Activated naive CD4-positive, alpha-beta T cell treated with anti-CD3 and anti-CD28 coated beads, Interleukin-2, amount 50 U/mL, for 24 hours (primary cell): ENCODE measurements at regions not wholly inside any gene's neighbourhood (a gene's known extent, or its start where the extent isn't known, plus 50 kb on each side); places are given as distances from the start of the nearest gene placed in this dataset.

ENCODE experiments used
- H3K27ac Mint-ChIP-seq: one replicate; pipeline ENCODE4 v1.8.0; 2021; ENCODE audit warnings: mild to moderate bottlenecking, mixed read lengths
- H3K27me3 Mint-ChIP-seq: one replicate; pipeline ENCODE4 v1.8.0; 2021; ENCODE audit warnings: mixed read lengths
- H3K36me3 Mint-ChIP-seq: one replicate; pipeline ENCODE4 v1.8.0; 2021; ENCODE audit warnings: mixed read lengths
- H3K4me1 Mint-ChIP-seq: one replicate; pipeline ENCODE4 v1.8.0; 2021; ENCODE audit warnings: mixed read lengths
- H3K4me3 Mint-ChIP-seq: one replicate; pipeline ENCODE4 v1.8.0; 2021; ENCODE audit warnings: mild to moderate bottlenecking, mixed read lengths
- H3K9me3 Mint-ChIP-seq: one replicate; pipeline ENCODE4 v1.8.0; 2021; ENCODE audit warnings: mixed read lengths

DNA sequence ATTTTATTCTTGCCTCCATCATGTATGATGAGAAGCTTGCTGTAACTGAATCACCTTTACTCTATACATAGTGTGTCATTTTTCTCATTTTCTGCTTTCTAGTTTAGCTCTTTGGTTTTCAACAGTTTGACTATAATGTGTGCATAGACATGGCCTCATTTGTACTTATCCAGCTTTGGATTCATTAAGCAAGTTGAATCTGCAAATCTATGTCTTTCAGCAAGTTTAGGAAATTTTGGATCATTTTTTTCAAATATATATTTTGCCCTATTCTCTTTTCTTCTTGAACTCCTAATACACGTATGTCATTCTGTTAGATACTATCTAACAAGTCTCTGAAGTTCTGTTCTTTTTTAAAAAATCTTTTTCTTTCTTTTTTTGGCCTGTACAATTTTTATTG, 57.8 kb downstream of the PRLHR start:
- Mint-ChIP-seq H3K4me3 (no peak overlapping the region), H3K27me3 (peaks cover 10% of the 10 kb centered on the region), H3K9me3 (no peaks in the 10 kb centered on the region), H3K27ac (no peak overlapping the region), H3K36me3 (no peaks in the 10 kb centered on the region), H3K4me1 (no peaks in the 10 kb centered on the region)

DNA sequence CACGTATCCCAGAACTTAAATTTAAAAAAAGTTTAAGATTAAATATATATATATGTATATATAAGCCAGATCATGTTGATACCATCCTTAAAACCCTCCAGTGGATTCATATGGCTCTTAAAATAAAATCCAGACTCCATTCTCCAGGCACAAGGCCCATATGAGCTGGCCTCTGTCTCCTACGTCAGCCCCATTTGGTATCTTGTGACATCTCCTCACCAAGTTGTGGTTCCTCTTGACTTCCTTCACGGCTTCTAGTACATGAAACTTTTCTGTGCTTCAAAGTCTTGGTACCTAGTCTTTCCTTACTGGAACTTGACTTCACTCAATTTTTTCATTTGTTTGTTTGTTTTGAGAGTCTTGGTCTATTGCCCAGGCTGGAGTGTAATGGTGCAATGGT, 61.3 kb downstream of the PRLHR start:
- Mint-ChIP-seq H3K36me3 (no peaks in the 10 kb centered on the region), H3K4me1 (no peaks in the 10 kb centered on the region), H3K27me3 (peaks cover 4% of the 10 kb centered on the region), H3K4me3 (no peak overlapping the region), H3K27ac (no peak overlapping the region), H3K9me3 (no peaks in the 10 kb centered on the region)

DNA sequence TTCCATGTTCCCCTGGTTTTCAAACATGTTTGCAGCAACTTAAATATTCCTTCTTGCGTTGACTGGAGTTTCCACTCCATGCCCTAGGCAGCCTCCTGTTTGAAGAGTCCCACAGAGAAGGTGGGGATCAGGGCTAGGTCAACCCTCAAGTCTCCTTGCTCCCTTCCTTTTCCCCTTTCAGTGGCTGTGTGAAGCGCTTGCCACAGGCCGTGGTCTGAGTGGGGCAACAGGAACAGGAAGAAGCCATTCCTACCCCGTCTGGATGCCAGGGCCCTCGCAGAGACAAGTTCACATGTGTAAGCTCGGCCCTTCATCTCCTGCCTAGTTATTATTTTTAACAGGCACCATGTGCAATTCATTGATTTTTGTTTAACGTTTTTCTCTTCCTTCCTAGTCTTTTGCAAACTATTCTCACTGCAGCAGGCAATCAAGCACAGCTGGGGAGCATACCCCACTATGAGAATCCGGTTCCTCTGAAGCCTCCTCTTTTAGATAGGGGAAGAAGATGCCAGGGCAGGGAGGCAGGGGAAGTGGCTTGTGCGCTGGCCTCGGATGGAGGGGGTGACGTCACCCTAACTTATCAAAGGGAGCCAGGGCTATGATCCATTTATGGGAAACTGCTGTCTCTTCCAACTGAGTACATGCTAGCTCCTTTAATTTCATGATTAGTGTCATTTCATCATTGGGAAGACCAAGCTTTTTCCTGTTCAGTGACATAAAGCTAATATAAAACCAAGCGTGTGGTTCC, 64.2 kb downstream of the PRLHR start:
- no peaks in the 10 kb centered on the region for H3K9me3 Mint-ChIP-seq
- no peak overlapping the region for H3K4me3 Mint-ChIP-seq
- H3K4me1 Mint-ChIP-seq: no peaks in the 10 kb centered on the region
- H3K27ac Mint-ChIP-seq: no peak overlapping the region
- H3K36me3 Mint-ChIP-seq: no peaks in the 10 kb centered on the region
- H3K27me3 Mint-ChIP-seq: peaks cover 3% of the 10 kb centered on the region

DNA sequence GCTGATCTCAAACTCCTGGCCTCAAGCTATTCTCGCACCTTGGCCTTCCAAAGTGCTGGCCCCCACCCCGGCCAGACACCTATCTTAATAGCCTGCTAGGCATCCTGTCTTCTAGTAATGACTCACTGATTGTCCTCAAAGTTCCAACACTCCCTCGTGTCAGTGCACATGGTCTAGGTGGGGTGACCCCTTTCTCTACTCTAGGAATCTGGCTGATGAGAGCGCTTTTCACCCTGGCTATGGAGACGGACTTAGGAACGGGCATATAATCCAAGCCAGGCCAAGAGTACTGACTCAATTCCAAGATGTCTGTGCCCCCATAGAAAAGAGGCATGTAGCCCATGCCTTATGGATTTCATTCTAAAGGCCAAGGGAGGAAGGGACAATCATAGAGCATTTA, 67.0 kb downstream of the PRLHR start:
- no peaks in the 10 kb centered on the region for H3K9me3 Mint-ChIP-seq
- no peaks in the 10 kb centered on the region for H3K36me3 Mint-ChIP-seq
- peaks cover 4% of the 10 kb centered on the region for H3K27me3 Mint-ChIP-seq
- no peak overlapping the region for H3K4me3 Mint-ChIP-seq
- no peak overlapping the region for H3K27ac Mint-ChIP-seq
- no peaks in the 10 kb centered on the region for H3K4me1 Mint-ChIP-seq

DNA sequence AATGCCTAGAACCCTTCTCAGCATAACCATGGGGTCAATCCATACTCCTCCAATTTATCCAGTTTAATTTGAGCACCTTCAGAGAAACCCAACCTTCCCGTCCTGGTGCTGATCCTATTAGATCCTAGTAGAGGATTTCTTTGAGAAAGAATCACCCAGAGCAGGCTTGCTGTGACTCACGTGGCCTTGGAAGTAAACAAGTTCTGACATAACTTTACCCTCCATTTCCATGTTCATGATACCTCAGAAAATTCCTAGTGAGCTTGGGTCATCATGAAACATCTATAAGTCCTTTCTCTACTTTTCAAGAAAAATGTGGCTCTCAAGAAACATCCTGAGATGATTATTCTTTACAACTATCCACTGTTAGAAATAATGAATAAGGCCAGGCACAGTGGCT, 71.7 kb downstream of the PRLHR start:
- Mint-ChIP-seq H3K27me3 (peaks cover 14% of the 10 kb centered on the region), H3K4me1 (no peaks in the 10 kb centered on the region), H3K27ac (no peak overlapping the region), H3K36me3 (no peaks in the 10 kb centered on the region), H3K9me3 (no peaks in the 10 kb centered on the region), H3K4me3 (no peak overlapping the region)

DNA sequence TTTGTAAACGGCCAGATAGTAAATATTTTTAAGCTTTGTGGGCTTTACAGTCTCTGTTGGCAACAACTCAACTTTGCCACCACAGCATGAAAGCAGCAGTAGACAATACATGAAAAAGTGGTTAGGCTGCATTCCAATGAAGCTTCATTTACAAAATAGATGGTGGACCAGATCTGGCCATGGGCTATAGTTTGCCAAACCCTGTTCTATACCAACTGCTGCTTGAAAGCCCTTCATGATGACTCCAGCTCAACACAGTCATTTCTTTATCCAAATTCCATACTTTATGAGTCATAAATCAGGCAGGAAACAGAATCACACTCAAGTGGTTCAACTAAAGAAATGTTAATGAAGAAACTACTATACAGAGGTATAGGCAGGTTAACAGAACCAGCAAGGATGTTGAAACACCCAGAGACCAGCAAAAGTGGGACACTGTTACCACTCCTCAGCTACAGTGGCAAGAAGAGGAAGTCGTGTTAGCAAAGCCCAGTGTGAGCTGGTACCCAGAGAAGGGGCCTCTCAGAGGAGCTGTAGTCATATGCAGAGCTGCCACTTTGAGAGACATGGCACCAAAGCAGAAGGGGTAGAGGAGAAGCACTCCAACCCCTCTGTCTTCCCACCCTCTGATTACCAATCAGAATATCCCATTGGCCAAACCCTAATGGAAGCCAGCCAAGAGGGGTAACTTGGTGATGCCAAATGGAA, 72.5 kb downstream of the PRLHR start:
- peaks cover 18% of the 10 kb centered on the region for H3K27me3 Mint-ChIP-seq
- no peaks in the 10 kb centered on the region for H3K9me3 Mint-ChIP-seq
- H3K36me3 Mint-ChIP-seq: no peaks in the 10 kb centered on the region
- H3K27ac Mint-ChIP-seq: no peak overlapping the region
- H3K4me3 Mint-ChIP-seq: no peak overlapping the region
- no peaks in the 10 kb centered on the region for H3K4me1 Mint-ChIP-seq

DNA sequence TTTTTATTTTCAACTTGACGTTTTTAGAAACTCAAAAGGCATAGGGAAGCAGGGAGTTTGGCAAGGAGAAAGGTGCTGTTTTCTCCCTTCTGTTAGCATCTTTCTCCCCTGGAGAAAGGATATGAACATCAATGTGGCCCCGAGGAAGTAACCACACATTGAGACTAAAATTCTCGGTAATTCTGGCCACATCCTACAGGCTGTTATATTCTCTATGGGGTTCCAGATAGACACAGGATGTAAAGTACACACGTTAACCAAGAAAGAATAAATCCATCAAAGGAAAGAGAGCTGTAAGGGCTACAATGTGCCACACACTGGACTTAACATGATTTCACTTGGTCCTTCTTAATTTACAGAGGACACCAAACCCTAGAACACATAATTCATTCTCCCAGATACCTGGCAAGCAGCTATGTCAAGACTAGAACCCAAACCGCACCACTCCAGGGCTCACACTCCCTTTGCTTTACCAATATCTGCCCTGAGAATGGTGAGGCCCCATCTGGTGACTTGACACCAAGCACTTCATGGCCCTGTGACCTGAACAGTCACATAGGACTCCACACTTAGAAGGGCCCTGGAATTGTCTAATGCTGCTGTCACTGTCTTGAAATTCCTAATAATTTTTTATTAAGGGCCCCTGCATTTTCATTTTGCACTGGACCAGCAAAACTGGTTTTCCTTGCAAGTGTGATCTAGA, 73.9 kb downstream of the PRLHR start:
- H3K27ac Mint-ChIP-seq: no peak overlapping the region
- H3K4me3 Mint-ChIP-seq: no peak overlapping the region
- no peaks in the 10 kb centered on the region for H3K36me3 Mint-ChIP-seq
- peaks cover 19% of the 10 kb centered on the region for H3K27me3 Mint-ChIP-seq
- H3K4me1 Mint-ChIP-seq: no peaks in the 10 kb centered on the region
- peaks cover 5% of the 10 kb centered on the region for H3K9me3 Mint-ChIP-seq

DNA sequence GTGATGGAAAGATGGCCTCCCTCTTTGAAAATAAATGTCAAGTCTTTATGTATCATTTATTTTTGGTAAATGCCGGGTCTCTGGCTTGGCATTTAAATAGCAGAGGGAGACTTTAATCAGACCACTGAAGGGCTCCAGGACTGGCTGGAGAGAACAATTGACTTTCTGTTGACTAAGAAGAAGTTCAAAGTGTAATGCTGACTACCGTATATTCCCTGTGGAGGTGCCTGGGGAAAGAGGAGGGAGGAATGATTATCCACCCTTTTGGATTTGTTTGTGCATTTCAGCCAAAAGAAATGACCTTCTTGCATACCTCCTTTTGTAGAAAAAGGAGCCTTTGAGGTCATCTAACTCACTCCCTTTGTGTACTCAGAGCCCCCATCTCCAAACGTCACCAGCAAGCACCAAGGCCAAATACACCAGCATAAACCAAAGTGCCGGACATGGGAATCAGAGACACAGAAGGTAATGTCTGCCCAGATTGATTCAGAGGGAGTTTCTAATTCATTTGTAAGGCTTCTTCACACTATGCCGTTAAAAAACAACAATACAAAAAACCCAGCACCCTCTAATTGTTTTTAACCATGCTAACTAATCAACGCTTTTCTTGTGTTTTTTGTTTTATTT, 75.2 kb downstream of the PRLHR start:
- H3K36me3 Mint-ChIP-seq: no peaks in the 10 kb centered on the region
- H3K27ac Mint-ChIP-seq: no peak overlapping the region
- no peaks in the 10 kb centered on the region for H3K4me1 Mint-ChIP-seq
- H3K4me3 Mint-ChIP-seq: no peak overlapping the region
- H3K27me3 Mint-ChIP-seq: peaks cover 23% of the 10 kb centered on the region
- H3K9me3 Mint-ChIP-seq: peaks cover 5% of the 10 kb centered on the region

DNA sequence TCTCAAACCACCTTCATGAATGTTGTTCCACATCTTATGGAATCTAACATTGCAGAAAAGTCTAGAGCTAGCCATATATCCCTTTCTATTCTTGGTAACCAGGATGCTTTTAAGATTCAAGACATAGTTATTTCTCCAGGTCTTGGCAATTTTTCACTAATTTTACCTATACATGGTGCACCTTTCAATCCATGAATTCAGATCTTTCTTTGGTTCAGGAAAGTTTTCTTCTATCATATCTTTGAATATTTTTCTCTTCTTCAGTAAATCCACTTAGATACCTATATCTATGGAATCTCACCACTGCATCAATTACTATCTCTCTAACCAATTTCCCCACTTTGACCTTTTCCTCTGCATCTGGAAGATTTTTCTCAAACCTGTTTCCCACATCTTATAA, 77.4 kb downstream of the PRLHR start:
- H3K4me1 Mint-ChIP-seq: no peaks in the 10 kb centered on the region
- H3K4me3 Mint-ChIP-seq: no peak overlapping the region
- H3K9me3 Mint-ChIP-seq: peaks cover 5% of the 10 kb centered on the region
- no peaks in the 10 kb centered on the region for H3K36me3 Mint-ChIP-seq
- H3K27me3 Mint-ChIP-seq: peaks cover 31% of the 10 kb centered on the region
- no peak overlapping the region for H3K27ac Mint-ChIP-seq

DNA sequence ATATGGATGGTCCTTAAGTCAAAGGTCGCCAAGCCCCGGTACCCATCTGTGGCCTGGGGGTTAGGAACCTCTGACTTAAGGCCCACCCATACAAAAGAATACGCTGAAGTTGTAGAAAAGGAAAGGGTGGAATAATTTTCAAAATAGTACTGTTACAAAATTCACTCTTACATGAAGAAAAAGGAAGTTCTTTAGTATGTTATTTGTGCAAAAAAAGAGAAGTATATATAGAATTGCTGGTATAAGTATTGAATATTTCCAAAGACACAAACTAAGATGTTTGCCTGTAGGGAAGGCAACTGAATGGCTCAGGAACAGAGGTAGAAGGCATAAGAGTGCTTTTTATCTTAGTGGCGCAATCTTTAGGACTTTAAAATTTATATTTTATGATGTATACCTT, 78.7 kb downstream of the PRLHR start:
- Mint-ChIP-seq H3K27ac (no peak overlapping the region), H3K27me3 (peaks cover 27% of the 10 kb centered on the region), H3K9me3 (peaks cover 5% of the 10 kb centered on the region), H3K36me3 (no peaks in the 10 kb centered on the region), H3K4me1 (no peaks in the 10 kb centered on the region), H3K4me3 (no peak overlapping the region)

DNA sequence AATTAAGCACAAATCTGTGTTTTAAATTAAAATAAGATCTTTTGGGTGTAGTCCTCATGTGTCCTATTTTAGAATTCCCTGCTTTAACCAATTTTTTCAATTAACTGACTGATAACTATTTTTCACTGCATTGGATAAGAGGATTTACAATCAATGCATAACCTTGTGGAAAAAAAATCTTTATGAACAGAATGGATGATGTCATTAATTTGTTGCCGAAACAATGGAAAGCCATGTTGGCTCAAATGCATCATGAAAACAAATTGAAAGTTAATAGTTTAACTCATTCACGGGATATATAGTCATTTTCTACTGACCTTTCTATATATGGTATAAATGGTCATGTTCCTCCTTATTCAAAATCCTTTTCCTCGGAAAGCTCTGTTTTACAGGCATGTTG, 82.3 kb downstream of the PRLHR start:
- Mint-ChIP-seq H3K27me3 (peaks cover 22% of the 10 kb centered on the region), H3K27ac (no peak overlapping the region), H3K36me3 (no peaks in the 10 kb centered on the region), H3K4me3 (no peak overlapping the region), H3K9me3 (peaks cover 5% of the 10 kb centered on the region), H3K4me1 (no peaks in the 10 kb centered on the region)

DNA sequence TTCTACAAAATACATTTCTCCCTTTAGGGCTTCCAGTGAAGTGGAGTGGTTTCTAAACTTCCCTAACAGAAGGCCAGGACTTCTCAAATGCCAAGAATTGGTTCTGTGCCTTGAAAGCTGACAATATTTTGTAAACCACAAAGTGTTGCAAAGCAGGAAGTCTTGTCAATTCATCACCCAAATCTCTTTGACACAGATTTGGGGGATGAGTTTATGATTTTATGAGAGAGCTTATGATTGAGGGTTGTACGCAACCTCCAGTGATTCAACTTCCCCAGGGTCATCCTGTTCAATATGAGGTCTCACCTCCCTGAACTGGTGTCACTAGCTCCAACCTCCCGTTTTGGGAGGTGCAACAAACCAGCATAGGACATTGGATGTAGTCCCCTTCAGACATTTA, 83.7 kb downstream of the PRLHR start:
- Mint-ChIP-seq H3K4me1 (no peaks in the 10 kb centered on the region), H3K36me3 (no peaks in the 10 kb centered on the region), H3K27ac (no peak overlapping the region), H3K4me3 (no peak overlapping the region), H3K9me3 (no peaks in the 10 kb centered on the region), H3K27me3 (peaks cover 16% of the 10 kb centered on the region)

DNA sequence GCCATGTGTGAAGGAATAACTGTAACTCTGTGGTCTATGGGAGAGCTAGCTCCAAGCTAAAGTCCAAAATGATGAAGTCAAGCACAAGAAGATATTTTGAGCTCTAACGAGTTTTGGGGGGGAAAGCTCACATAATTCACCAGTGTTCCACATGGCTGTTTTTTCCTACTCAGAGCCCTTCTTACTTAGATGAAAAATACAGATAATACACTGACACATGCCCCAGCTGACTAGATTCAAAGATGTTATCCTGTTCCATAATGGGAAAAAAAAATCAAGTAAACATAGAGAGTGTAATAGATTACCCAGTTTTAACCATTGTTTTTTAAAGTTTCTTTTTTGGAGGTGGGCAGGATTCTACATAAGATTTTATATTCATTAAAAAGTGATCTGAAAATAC, 86.6 kb downstream of the PRLHR start:
- Mint-ChIP-seq H3K4me1 (peaks cover 3% of the 10 kb centered on the region), H3K27ac (no peak overlapping the region), H3K4me3 (no peak overlapping the region), H3K9me3 (no peaks in the 10 kb centered on the region), H3K27me3 (peaks cover 5% of the 10 kb centered on the region), H3K36me3 (no peaks in the 10 kb centered on the region)

DNA sequence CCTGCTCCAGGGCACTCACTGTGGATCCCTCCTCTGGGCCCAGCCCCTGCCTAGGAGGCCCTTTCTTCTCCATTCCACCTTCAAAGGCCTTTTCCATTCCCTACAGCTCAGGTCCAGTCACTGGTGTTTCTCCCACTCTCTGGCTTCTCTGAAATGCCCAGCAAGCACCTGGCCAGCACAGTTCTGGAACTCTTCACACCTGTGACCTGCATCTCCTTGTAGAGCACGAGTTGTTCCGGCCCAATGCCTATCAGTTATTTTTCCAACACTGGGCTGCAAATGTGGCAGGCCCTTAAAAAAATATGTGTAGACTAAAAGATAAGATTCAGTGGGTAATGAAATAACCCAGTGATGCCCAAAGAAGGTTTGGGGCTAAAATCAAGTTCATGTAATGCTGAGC, 87.1 kb downstream of the PRLHR start:
- H3K9me3 Mint-ChIP-seq: no peaks in the 10 kb centered on the region
- H3K36me3 Mint-ChIP-seq: no peaks in the 10 kb centered on the region
- H3K4me3 Mint-ChIP-seq: no peak overlapping the region
- H3K27me3 Mint-ChIP-seq: peaks cover 4% of the 10 kb centered on the region
- H3K27ac Mint-ChIP-seq: no peak overlapping the region
- H3K4me1 Mint-ChIP-seq: peaks cover 6% of the 10 kb centered on the region

DNA sequence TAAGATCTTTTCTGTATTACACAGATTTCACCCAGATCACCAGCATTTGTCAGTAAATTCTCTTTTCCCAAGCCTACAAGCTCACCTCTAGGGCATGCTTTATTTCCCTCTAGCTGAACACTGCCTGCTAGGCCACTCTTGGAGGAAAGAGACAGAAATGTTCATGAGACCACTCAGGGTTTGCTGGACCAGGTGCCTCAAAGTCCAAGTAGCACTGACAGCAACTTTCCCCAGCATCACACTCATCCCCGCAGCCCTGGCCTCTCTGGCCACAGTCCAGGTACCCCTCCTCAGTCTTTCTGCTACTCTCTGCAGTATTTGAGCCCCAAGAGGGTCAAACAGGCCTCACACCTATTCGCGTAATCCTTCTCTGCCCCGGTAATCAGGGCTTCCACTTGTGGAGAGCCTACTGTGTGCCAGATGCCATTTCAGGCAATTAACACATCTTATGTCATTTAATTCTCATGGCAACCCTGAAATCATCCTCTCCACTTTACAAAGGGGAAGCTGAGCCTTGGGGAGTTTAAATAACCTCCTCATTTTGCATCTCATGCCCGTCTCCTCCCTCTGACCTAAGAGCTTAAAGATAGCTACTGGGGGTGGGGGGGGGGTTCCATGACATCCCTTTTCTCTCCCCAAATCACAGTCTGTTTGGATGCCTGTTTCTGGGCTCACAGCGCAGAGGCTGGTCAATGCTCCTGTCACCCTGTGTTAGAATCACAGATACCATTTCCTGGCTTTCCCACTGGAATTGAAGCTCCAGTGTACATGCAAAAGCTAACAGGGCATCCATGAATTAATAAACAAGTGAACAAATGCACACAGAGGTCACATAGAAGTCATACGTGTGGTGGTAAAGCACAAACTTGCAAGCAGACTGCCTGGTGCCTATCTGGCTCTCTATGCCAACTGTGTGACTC, 88.5 kb downstream of the PRLHR start:
- no peaks in the 10 kb centered on the region for H3K9me3 Mint-ChIP-seq
- H3K27me3 Mint-ChIP-seq: peaks cover 3% of the 10 kb centered on the region
- peaks cover 6% of the 10 kb centered on the region for H3K4me1 Mint-ChIP-seq
- H3K4me3 Mint-ChIP-seq: no peak overlapping the region
- H3K36me3 Mint-ChIP-seq: no peaks in the 10 kb centered on the region
- no peak overlapping the region for H3K27ac Mint-ChIP-seq
